22Rv1 (cell line): ENCODE measurements at regions not wholly inside any gene's neighbourhood (a gene's known extent, or its start where the extent isn't known, plus 50 kb on each side); places are given as distances from the start of the nearest gene placed in this dataset.

Experiments used
- CTCF ChIP-seq: fragments of 450-650 bp; IDR thresholded peaks from 2 replicates; pipeline ENCODE4 v1.5.1; 2017; ENCODE audit warnings: mild to moderate bottlenecking
- ZFX ChIP-seq: fragments of 450-650 bp; IDR thresholded peaks from 2 replicates; pipeline ENCODE4 v1.6.1; 2017; ENCODE audit warnings: antibody characterized with exemption, borderline replicate concordance

DNA sequence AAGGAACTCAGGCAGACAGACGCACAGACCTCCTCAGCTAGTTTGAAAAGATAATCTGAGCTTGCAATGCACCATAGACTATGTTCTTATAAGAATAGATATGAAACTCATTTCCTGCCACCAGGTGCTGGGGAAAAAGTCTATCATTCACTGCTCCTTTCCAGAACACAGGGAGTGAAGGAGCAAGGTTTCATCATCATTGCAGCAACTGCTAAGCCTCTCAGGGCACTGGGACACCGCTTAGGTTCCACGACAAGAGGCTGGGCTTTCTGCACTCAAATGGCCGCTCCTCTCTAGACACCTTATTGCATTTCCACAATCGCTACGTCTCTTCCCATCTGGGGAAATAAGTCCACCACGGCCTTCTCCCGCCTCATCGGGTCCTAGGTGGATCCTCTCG lies 418.5 kb upstream of the JARID2 start:
- no peak for TF ChIP-seq CTCF
- no peak for TF ChIP-seq ZFX
